ENCODE measurements at regions not wholly inside any gene's neighbourhood (a gene's known extent, or its start where the extent isn't known, plus 50 kb on each side); places are given as distances from the start of the nearest gene placed in this dataset.

GRCh38 chr19:32097011-32097410, 248.4 kb upstream of the ZNF507 start:
- no peak for DNase-seq (ENCODE audit: low read depth)
- no peak for TF ChIP-seq CTCF (conservative IDR thresholded peaks at IDR 0.05; ENCODE audit: low read depth, low read length)
- no peak overlapping the region for H3K4me3 ChIP-seq (ENCODE audit: low read length)

GRCh38 chr19:32097620-32098019, 247.8 kb upstream of the ZNF507 start:
- DNase-seq (ENCODE audit: low read depth), result no peak
- H3K4me3 ChIP-seq (ENCODE audit: low read length), result no peak overlapping the region
- TF ChIP-seq CTCF (conservative IDR thresholded peaks at IDR 0.05; ENCODE audit: low read depth, low read length), result no peak

GRCh38 chr19:32098968-32099367, 246.4 kb upstream of the ZNF507 start:
- TF ChIP-seq CTCF (conservative IDR thresholded peaks at IDR 0.05; ENCODE audit: low read depth, low read length), result no peak
- no peak overlapping the region for H3K4me3 ChIP-seq (ENCODE audit: low read length)
- no peak for DNase-seq (ENCODE audit: low read depth)

GRCh38 chr19:32101206-32101605, 244.2 kb upstream of the ZNF507 start:
- DNase-seq (ENCODE audit: low read depth), result no peak
- no peak overlapping the region for H3K4me3 ChIP-seq (ENCODE audit: low read length)
- TF ChIP-seq CTCF (conservative IDR thresholded peaks at IDR 0.05; ENCODE audit: low read depth, low read length), result no peak

GRCh38 chr19:32103541-32103940, 241.9 kb upstream of the ZNF507 start:
- H3K4me3 ChIP-seq (ENCODE audit: low read length), result no peak overlapping the region
- TF ChIP-seq CTCF (conservative IDR thresholded peaks at IDR 0.05; ENCODE audit: low read depth, low read length), result no peak
- DNase-seq (ENCODE audit: low read depth), result no peak

- peak; percentile 28 for TF ChIP-seq CTCF (conservative IDR thresholded peaks at IDR 0.05; ENCODE audit: low read depth, low read length)
- peak; percentile 87 for DNase-seq (ENCODE audit: low read depth)
Observed at GRCh38 chr19:32104153-32104849, 241.1 kb upstream of the ZNF507 start.

GRCh38 chr19:32104850-32105235, 240.6 kb upstream of the ZNF507 start:
- peak overlapping the region; percentile 7 for H3K4me3 ChIP-seq (ENCODE audit: low read length)
- no peak for TF ChIP-seq CTCF (conservative IDR thresholded peaks at IDR 0.05; ENCODE audit: low read depth, low read length)
- no peak for DNase-seq (ENCODE audit: low read depth)

More at GRCh38 chr19:32104153-32104849, 241.1 kb upstream of the ZNF507 start:
- H3K4me3 ChIP-seq (ENCODE audit: low read length), result peak overlapping the region; percentile 7
